ENCODE measurements at regions not wholly inside any gene's neighbourhood (a gene's known extent, or its start where the extent isn't known, plus 50 kb on each side); places are given as distances from the start of the nearest gene placed in this dataset.

- no peak overlapping the region for H3K4me3 ChIP-seq (replicated peaks in 1 of 2; ENCODE audit: low read depth in 2 of 2, low read length in 2 of 2)
- TF ChIP-seq, protein P1, sequence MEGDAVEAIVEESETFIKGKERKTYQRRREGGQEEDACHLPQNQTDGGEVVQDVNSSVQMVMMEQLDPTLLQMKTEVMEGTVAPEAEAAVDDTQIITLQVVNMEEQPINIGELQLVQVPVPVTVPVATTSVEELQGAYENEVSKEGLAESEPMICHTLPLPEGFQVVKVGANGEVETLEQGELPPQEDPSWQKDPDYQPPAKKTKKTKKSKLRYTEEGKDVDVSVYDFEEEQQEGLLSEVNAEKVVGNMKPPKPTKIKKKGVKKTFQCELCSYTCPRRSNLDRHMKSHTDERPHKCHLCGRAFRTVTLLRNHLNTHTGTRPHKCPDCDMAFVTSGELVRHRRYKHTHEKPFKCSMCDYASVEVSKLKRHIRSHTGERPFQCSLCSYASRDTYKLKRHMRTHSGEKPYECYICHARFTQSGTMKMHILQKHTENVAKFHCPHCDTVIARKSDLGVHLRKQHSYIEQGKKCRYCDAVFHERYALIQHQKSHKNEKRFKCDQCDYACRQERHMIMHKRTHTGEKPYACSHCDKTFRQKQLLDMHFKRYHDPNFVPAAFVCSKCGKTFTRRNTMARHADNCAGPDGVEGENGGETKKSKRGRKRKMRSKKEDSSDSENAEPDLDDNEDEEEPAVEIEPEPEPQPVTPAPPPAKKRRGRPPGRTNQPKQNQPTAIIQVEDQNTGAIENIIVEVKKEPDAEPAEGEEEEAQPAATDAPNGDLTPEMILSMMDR (IDR thresholded peaks at IDR 0.05; ENCODE audit: low read depth, low read length): no peak
- no peak for DNase-seq (ENCODE audit: low read depth in 2 of 2)
Measured at GRCh38 chr13:48148454-48148853, 53.5 kb upstream of the MED4 start.

DNA sequence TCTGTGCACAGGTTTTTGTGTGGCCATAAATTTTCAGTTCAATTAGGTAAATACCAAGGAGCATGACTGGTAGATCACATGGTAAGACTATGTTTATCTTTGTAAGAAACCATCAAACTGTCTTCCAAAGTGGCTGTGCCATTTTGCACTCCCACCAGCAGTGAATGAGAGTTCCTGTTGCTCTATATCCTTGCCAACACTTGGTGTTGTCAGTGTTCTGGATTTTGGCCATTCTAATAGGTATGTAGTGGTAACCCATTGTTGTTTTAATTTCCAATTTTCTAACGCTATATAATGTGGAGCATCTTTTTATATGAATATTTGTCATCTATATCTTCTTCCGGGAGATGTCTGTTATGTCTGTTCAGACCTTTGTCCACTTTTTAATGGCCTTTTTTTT lies 51.7 kb upstream of the MED4 start:
- TF ChIP-seq, protein P1 (IDR thresholded peaks at IDR 0.05; ENCODE audit: low read depth, low read length): no peak
- DNase-seq (ENCODE audit: low read depth in 2 of 2): no peak
- H3K4me3 ChIP-seq (replicated peaks in 1 of 2; ENCODE audit: low read depth in 2 of 2, low read length in 2 of 2): no peak overlapping the region

- H3K4me3 ChIP-seq (replicated peaks in 1 of 2; ENCODE audit: low read depth in 2 of 2, low read length in 2 of 2): no peak overlapping the region
- TF ChIP-seq, protein P1 (IDR thresholded peaks at IDR 0.05; ENCODE audit: low read depth, low read length): no peak
- DNase-seq (ENCODE audit: low read depth in 2 of 2): no peak
Measured at GRCh38 chr13:48146122-48146521, 51.2 kb upstream of the MED4 start.
